CD4-positive, alpha-beta T cell treated with Interleukin-6 at 100 ng/mL for 8 hours (primary cell): ENCODE measurements at regions not wholly inside any gene's neighbourhood (a gene's known extent, or its start where the extent isn't known, plus 50 kb on each side); places are given as distances from the start of the nearest gene placed in this dataset.
"Not testable (repeated sequence)": the region's sequence is repeated elsewhere in the genome, so short reads cannot be mapped to it uniquely, and the experiment has no call there.

Source experiments
- DNase-seq: peaks from one replicate; pipeline ENCODE4 v3.0.0-alpha.2; 2020; ENCODE audit warnings: mixed read lengths, low spot score

- not testable (repeated sequence) for DNase-seq
Measured at GRCh38 chr9:40906879-40907278, 221.6 kb downstream of the FOXD4L6 start.

GRCh38 chr9:40892315-40892714 lies 236.2 kb downstream of the FOXD4L6 start:
- DNase-seq, result not testable (repeated sequence)

GRCh38 chr9:40885858-40886257 lies 242.6 kb downstream of the FOXD4L6 start:
- not testable (repeated sequence) for DNase-seq

- not testable (repeated sequence) for DNase-seq
Measured at GRCh38 chr9:40884902-40885490, 243.5 kb downstream of the FOXD4L6 start.

- no peak for DNase-seq
Measured at GRCh38 chr9:40884072-40884901, 244.2 kb downstream of the FOXD4L6 start.

GRCh38 chr9:40883423-40884071 lies 244.9 kb downstream of the FOXD4L6 start:
- DNase-seq, result not testable (repeated sequence)

GRCh38 chr9:40873753-40874295 lies 254.7 kb downstream of the FOXD4L6 start:
- not testable (repeated sequence) for DNase-seq

- not testable (repeated sequence) for DNase-seq
Measured at GRCh38 chr9:40868437-40868836, 260.0 kb downstream of the FOXD4L6 start.
